GM21529 (cell line): ENCODE measurements at regions not wholly inside any gene's neighbourhood (a gene's known extent, or its start where the extent isn't known, plus 50 kb on each side); places are given as distances from the start of the nearest gene placed in this dataset.

ENCODE experiments used
- ATAC-seq: cut with Tn5 transposase; IDR thresholded peaks from one replicate; pipeline ENCODE4 v1.9.1; 2021; ENCODE audit not compliant: unreplicated experiment

- ATAC-seq = no peak
Observed at GRCh38 chr16:13545271-13545670, 374.7 kb upstream of the ERCC4 start.

DNA sequence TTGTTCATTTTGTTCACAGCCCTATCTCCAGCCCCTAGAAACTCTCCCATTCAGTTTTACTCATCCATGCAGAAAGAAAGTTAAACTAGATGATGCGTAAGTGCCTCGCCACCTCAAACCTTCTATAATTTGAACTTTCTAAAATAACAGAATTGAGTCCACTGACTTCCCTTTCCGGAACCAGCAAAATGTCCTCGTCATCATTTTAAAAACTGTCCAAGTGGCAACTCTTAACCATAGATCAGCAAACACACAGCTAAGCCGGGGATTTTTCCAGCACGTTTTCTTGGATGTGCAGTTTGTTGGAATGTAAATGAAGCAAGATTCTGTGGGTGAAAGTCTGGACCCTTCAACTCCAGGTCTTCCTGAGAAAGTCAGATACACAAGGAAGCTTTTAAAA lies 369.7 kb upstream of the ERCC4 start:
- no peak for ATAC-seq

- no peak for ATAC-seq
Observed at GRCh38 chr16:13552062-13552959, 367.6 kb upstream of the ERCC4 start.

DNA sequence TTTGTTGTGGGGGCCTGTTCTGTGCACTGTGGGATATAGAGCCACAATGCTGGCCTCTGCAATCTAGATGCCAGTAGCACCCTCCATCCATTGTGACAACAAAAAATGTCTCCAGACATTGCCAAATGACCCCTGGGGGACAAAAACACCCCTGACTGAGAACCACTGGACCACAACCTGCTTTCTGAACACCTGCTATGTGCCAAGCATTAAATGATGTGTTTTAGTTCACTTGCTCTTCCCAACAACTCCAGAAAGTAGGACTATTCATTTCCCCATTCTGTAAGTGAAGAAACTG lies 367.0 kb upstream of the ERCC4 start:
- no peak for ATAC-seq

DNA sequence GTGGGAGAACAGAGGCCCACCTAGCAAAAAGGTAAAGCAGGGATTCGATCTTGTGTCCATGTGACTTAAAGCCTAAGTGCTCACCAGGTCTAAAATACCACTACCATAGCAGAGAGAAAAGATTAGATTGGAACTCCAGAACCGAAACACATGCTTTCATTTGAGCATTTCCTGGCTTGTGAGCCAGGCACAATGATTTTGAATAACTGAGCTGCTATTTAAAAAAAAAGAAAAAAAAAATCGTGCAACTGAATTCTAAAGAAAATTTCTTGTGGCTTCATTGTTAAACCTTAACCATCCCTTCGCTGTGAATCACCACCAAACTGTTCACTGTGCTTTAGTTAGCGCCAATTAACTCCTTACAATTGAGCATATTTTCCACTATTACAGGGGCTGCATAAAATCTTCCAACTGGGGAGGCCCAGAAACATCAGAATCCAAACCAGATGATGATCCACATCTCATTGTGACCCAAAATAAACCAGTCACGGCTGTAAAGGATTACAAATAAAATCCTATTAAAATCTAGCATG lies 366.4 kb upstream of the ERCC4 start:
- ATAC-seq = no peak

- ATAC-seq = no peak
Observed at GRCh38 chr16:13554005-13554404, 365.9 kb upstream of the ERCC4 start.

DNA sequence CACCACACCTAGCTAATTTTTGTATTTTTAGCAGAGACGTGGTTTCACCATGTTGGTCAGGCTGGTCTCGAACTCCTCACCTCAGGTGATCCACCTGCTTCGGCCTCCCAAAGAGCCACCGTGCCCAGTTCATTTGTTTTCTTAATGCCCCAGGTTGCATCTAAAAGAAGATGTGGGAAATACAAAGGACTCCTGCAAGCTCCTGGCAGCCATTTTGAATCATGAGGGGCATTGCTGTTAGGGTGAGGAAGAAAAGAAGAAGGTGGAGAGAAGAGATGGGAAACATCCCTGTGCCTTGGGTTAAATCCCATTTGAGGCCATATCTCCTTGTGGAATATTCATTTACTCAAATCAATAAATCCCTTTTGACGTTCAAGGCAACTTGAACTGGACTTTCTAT lies 365.3 kb upstream of the ERCC4 start:
- ATAC-seq = no peak

DNA sequence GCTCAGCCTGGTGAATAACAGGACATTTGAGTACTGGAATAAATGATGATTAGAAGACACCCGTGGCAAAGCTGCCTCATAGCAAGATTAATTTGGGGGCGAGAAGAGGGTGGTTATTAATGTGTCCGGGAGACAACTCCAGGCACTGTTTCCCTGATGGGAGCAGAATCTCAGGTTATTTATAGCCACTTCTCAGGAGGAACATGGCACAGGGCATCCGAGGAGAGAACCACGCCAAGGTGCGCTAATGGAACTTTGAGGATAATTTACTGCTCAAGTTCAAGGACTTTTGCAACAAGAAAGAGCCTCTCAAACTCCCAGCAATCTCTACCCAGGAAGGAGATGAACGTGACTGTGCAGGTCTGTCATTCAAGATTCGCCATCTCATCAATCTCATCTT lies 362.5 kb upstream of the ERCC4 start:
- no peak for ATAC-seq

DNA sequence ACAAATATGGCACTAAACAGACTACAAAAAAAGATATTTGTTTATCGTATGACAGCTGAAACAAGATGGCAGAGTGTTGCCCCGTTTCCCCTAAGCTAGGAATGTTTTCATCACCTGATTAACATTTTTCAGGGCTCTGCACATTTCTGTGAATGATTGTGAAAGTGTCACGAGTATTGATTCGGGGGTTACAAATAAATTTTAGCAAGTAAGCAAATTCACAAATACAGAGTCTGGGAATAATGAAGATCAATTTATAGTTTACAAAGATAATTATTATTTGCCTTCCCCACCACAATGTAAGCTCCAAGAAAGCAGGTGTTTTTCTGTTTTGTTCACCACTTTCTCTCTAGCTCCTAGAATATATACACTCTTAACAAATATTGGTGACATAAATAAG lies 361.2 kb upstream of the ERCC4 start:
- no peak for ATAC-seq

DNA sequence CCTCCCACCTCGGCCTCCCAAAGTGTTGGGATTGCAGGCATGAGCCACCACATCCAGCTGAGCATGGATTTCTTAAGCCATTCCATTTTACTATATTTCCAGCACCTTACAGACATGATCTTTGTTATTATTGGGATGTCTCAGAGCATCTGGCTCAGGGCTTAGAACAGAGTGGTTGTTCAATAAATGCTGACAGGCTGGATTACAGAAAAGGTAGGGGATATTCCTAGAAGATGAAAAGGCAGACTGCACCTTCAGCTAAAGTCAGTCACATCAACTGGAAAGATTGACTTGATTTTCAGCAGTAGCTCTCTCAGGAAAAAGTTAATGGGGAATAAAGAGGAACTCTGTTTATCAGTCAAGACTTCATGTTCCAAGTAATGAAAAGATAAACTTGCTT lies 360.3 kb upstream of the ERCC4 start:
- no peak for ATAC-seq

GRCh38 chr16:13560151-13560550 lies 359.8 kb upstream of the ERCC4 start:
- no peak for ATAC-seq

DNA sequence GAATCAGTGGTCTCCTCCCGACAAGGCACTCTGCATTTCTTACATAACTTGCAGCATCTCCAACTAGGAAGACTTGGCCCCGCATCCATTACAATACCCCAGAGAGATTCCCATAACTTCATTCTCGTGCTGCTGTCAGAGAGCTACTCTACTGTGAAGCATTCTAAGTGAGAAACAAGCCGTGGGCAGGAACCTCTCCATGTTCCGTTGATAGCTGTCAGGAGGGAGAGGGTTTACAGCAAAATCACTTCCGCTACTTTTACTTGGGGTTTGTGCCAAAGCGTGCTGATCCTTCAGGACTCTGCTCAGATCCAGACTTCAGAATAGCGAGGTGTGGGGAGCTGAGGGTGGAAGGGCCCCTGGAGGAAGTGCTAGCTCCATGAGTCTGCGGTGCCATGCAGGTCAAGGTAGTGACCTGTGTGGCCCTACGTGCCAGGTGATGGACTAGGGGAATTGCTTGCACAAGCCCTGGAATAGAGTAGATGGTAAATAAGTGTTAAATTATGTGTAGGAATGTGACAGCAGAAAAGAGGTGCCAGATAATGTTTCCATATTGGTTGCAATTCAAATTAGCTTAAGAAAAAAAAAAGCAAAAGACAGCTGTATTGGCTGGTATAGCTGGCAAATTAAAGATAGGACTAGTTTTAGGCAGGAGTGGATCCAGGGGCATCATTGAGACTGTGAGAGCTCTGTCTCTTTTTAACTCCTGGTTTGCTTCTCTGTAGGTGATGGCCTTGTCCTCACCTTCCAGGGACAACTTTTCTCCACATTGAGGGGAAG lies 358.5 kb upstream of the ERCC4 start:
- ATAC-seq = no peak

DNA sequence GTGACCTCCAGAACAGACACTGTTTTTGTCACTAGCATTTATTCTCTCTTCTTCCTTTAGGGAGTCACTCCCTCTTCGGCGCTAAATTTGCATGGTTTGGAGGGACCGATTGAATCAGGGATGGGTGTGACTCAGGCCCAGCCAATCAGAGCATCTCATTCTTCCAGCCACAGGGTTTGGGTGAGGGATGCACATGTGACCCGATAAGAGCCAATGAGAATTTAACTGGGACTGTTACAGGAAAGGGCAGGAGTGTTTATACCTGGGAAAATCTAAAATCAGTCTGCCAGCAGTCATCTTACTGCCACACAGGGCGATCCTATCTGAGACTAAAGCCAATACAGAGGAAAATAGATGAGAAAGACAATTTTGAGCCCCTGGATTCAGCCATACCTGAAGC lies 351.2 kb upstream of the ERCC4 start:
- ATAC-seq = no peak

GRCh38 chr16:13569986-13570385 lies 350.0 kb upstream of the ERCC4 start:
- ATAC-seq = no peak

- ATAC-seq = no peak
Observed at GRCh38 chr16:13571036-13571435, 348.9 kb upstream of the ERCC4 start.

GRCh38 chr16:13573903-13574302 lies 346.1 kb upstream of the ERCC4 start:
- no peak for ATAC-seq

DNA sequence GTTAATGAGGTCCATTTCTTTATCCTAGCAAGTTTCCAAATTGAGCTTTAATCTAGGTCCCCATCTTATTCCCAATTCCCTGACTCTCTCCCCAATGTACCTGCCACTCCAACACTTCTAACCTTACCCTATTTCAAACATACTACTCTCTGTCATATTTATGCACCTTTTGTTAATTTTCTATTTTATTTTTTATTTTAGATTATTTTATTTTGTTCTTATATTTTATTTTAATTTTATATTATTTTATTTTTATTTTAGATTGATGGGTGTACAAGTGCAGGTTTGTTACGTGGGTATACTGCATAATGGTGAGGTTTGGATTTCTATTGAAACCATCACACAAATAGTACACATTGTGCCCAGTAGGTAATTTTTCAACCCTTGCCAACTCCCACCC lies 333.9 kb upstream of the ERCC4 start:
- no peak for ATAC-seq

GRCh38 chr16:13587181-13587580 lies 332.8 kb upstream of the ERCC4 start:
- ATAC-seq = no peak

DNA sequence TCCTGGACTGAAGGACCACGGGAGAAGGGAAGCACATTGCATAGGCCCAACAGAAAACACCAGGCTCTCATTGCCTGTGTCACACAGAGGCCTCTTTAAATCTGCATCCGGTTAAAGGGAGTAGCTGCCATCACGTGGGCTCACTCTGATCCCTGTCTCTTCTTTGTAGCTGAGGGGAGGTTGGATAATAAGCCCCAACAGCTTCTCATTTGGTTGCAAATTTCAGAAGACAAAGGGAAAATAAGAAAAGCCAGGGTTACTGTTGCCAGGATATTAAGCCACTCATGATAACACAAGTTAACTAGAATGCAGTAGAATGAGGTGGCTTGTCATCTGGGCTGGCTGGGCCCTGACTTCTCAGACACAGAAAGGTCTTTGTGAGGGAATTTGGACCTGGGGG lies 325.1 kb upstream of the ERCC4 start:
- no peak for ATAC-seq

- no peak for ATAC-seq
Observed at GRCh38 chr16:13606804-13607203, 313.1 kb upstream of the ERCC4 start.

- no peak for ATAC-seq
Observed at GRCh38 chr16:13607289-13607688, 312.7 kb upstream of the ERCC4 start.

- no peak for ATAC-seq
Observed at GRCh38 chr16:13611596-13611995, 308.4 kb upstream of the ERCC4 start.
